C4-2B (cell line): ENCODE measurements at regions not wholly inside any gene's neighbourhood (a gene's known extent, or its start where the extent isn't known, plus 50 kb on each side); places are given as distances from the start of the nearest gene placed in this dataset.

ENCODE experiments used
- ZFX ChIP-seq: fragments of 450-650 bp; IDR thresholded peaks from 2 replicates; pipeline ENCODE4 v1.6.1; 2017
- TF ChIP-seq, protein P1 (sequence below): fragments of 450-650 bp; conservative IDR thresholded peaks from 2 replicates; pipeline ENCODE4 v1.5.1; 2017; ENCODE audit warnings: mild to moderate bottlenecking

DNA sequence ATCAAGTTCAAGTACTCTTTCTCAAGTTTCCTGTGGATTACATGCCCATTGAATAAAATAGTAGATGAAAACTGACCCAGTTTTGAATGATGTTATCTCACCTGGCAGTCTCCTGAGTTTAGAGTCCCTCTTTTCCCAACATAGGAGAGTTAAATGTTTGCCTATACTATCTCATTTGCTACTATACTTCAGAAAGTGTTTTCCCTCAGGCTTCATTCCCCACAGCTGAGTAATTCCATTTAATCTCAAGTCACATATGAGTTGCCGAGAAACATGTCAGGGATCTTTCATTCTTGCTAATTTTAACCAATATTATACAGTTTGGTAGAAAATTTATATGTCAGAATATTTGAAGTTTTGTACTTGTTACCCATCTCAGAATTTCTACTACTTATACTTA lies 150.4 kb upstream of the CDH19 start:
- TF ChIP-seq, protein P1, sequence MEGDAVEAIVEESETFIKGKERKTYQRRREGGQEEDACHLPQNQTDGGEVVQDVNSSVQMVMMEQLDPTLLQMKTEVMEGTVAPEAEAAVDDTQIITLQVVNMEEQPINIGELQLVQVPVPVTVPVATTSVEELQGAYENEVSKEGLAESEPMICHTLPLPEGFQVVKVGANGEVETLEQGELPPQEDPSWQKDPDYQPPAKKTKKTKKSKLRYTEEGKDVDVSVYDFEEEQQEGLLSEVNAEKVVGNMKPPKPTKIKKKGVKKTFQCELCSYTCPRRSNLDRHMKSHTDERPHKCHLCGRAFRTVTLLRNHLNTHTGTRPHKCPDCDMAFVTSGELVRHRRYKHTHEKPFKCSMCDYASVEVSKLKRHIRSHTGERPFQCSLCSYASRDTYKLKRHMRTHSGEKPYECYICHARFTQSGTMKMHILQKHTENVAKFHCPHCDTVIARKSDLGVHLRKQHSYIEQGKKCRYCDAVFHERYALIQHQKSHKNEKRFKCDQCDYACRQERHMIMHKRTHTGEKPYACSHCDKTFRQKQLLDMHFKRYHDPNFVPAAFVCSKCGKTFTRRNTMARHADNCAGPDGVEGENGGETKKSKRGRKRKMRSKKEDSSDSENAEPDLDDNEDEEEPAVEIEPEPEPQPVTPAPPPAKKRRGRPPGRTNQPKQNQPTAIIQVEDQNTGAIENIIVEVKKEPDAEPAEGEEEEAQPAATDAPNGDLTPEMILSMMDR, result no peak
- no peak for TF ChIP-seq ZFX
